Fibroblast of pulmonary artery (primary cell): ENCODE measurements at regions not wholly inside any gene's neighbourhood (a gene's known extent, or its start where the extent isn't known, plus 50 kb on each side); places are given as distances from the start of the nearest gene placed in this dataset.

Experiments
- DNase-seq: peaks from one replicate; pipeline ENCODE4 v3.0.0-alpha.2; 2010; ENCODE audit warnings: low read depth
- H3K4me3 ChIP-seq: replicated peaks from 2 replicates; pipeline ENCODE4 v1.5.1; 2011; ENCODE audit warnings: low read depth, mild to moderate bottlenecking, control low read depth, low read length, moderate library complexity
- CTCF ChIP-seq: IDR thresholded peaks from 2 replicates; pipeline ENCODE4 v1.5.1; 2011; ENCODE audit warnings: mild to moderate bottlenecking, control low read depth, low read length, inconsistent platforms; ENCODE audit errors: missing control alignments

- H3K4me3 ChIP-seq, result no peak overlapping the region
- no peak for DNase-seq
- no peak for TF ChIP-seq CTCF
These were observed 976.1 kb downstream of the TBC1D22A start for GRCh38 chr22:47738472-47739013.

- no peak for DNase-seq
- no peak for TF ChIP-seq CTCF
- no peak overlapping the region for H3K4me3 ChIP-seq
These were observed 974.0 kb downstream of the TBC1D22A start for GRCh38 chr22:47736186-47737034.

- no peak for DNase-seq
- no peak for TF ChIP-seq CTCF
- no peak overlapping the region for H3K4me3 ChIP-seq
These were observed 972.1 kb downstream of the TBC1D22A start for GRCh38 chr22:47734511-47734910.

- no peak for DNase-seq
- TF ChIP-seq CTCF, result no peak
- no peak overlapping the region for H3K4me3 ChIP-seq
These were observed 965.2 kb downstream of the TBC1D22A start for GRCh38 chr22:47727641-47728040.

- TF ChIP-seq CTCF, result no peak
- no peak for DNase-seq
- no peak overlapping the region for H3K4me3 ChIP-seq
These were observed 962.3 kb downstream of the TBC1D22A start for GRCh38 chr22:47724751-47725150.

GRCh38 chr22:47724030-47724429, 961.6 kb downstream of the TBC1D22A start:
- no peak overlapping the region for H3K4me3 ChIP-seq
- DNase-seq, result no peak
- no peak for TF ChIP-seq CTCF
